ENCODE measurements at regions not wholly inside any gene's neighbourhood (a gene's known extent, or its start where the extent isn't known, plus 50 kb on each side); places are given as distances from the start of the nearest gene placed in this dataset.

GRCh38 chr1:104056786-104057185, 307.1 kb downstream of the AMY1C start:
- TF ChIP-seq CTCF (CRISPR knock-in tag; IDR thresholded peaks at IDR 0.05) (no peak), ZNF484 (CRISPR knock-in tag; IDR thresholded peaks at IDR 0.05; ENCODE audit: borderline replicate concordance, low read depth) (no peak), PBX3 (CRISPR knock-in tag; IDR thresholded peaks at IDR 0.05; ENCODE audit: borderline replicate concordance) (no peak), ZNF362 (CRISPR knock-in tag; IDR thresholded peaks at IDR 0.05; ENCODE audit: borderline replicate concordance) (no peak), MYPOP (CRISPR knock-in tag; IDR thresholded peaks at IDR 0.05) (no peak), TFE3 (CRISPR knock-in tag; IDR thresholded peaks at IDR 0.05) (no peak), MXD3 (CRISPR knock-in tag; IDR thresholded peaks at IDR 0.05) (no peak), TAF1 (CRISPR knock-in tag; IDR thresholded peaks at IDR 0.05) (no peak), KDM5A (IDR thresholded peaks at IDR 0.05; ENCODE audit: borderline replicate concordance, low read length) (no peak), TEAD2 (CRISPR knock-in tag; IDR thresholded peaks at IDR 0.05) (no peak), POLR2A (IDR thresholded peaks at IDR 0.05; ENCODE audit: insufficient read depth in 1 of 2, low read depth in 2 of 2, low read length in 2 of 2) (no peak), ZNF292 (CRISPR knock-in tag; IDR thresholded peaks at IDR 0.05; ENCODE audit: borderline replicate concordance, low read depth) (no peak), ZSCAN25 (CRISPR knock-in tag; IDR thresholded peaks at IDR 0.05) (no peak)
